BJ (cell line): ENCODE measurements at regions not wholly inside any gene's neighbourhood (a gene's known extent, or its start where the extent isn't known, plus 50 kb on each side); places are given as distances from the start of the nearest gene placed in this dataset.

Source experiments
- CTCF ChIA-PET: fragments of 350-600 bp; formaldehyde crosslinking; extraction: SDS; loops from one replicate; lab custom pipeline; 2021; ENCODE audit warnings: antibody characterized with exemption, inconsistent platforms; lab: Yijun Ruan, JAX
- POLR2A ChIA-PET: fragments of 300-600 bp; sonication (Branson Sonifier 250); formaldehyde crosslinking; extraction: SDS; loops from one replicate; lab custom pipeline; 2021; ENCODE audit warnings: antibody characterized with exemption; lab: Charles Lee
- DNase-seq: peaks from one replicate; pipeline ENCODE4 v3.0.0-alpha.2; 2011; ENCODE audit warnings: low read depth
- H3K27me3 ChIP-seq: 2 replicates; pipeline ENCODE4 v1.6.0; 2011; ENCODE audit warnings: low read length; ENCODE audit not compliant: control insufficient read depth, insufficient read depth
- H3K36me3 ChIP-seq: 2 replicates; pipeline ENCODE4 v1.5.1; 2011; ENCODE audit warnings: low read length; ENCODE audit not compliant: control insufficient read depth, insufficient read depth
- H3K4me3 ChIP-seq: 2 replicates; pipeline ENCODE4 v1.5.1; 2011; ENCODE audit warnings: low read depth, mild to moderate bottlenecking, control low read depth, low read length
- CTCF ChIP-seq: IDR thresholded peaks from 2 replicates; pipeline ENCODE4 v1.5.1; 2011; ENCODE audit warnings: low read depth, mild to moderate bottlenecking, control low read depth, inconsistent platforms, low read length, moderate library complexity; ENCODE audit not compliant: insufficient read depth

GRCh38 chr2:71812736-71813135 lies 334.9 kb downstream of the CYP26B1 start:
- no peaks in the 10 kb centered on the region for H3K36me3 ChIP-seq
- ChIA-PET POLR2A (no interaction called here), CTCF (interaction anchor here (0.7 to 4.0 kb wide), 8 partner anchors 8 to 338 kb away, joined by 3 to 19 read pairs (median 6); no protein-coding TSS in a partner anchor)
- no peak for TF ChIP-seq CTCF
- H3K27me3 ChIP-seq = no peaks in the 10 kb centered on the region; the same call in 1 of the 2 replicates
- H3K4me3 ChIP-seq = no peak overlapping the region
- no peak for DNase-seq

- POLR2A ChIA-PET = no interaction called here
- TF ChIP-seq CTCF = no peak
- H3K36me3 ChIP-seq = no peaks in the 10 kb centered on the region
- H3K4me3 ChIP-seq = no peak overlapping the region
- CTCF ChIA-PET = interaction anchor here (0.6 to 4.0 kb wide), 8 partner anchors 10 to 1394 kb away, joined by 3 to 16 read pairs (median 5); no protein-coding TSS in a partner anchor
- no peak for DNase-seq
- H3K27me3 ChIP-seq = no peaks in the 10 kb centered on the region; the same call in 1 of the 2 replicates
Observed at GRCh38 chr2:71811726-71812125, 335.9 kb downstream of the CYP26B1 start.

GRCh38 chr2:71811157-71811556 lies 336.5 kb downstream of the CYP26B1 start:
- Histone ChIP-seq H3K4me3 (no peak overlapping the region), H3K36me3 (no peaks in the 10 kb centered on the region), H3K27me3 (peaks cover 2% of the 10 kb centered on the region; the same call in 1 of the 2 replicates)
- TF ChIP-seq CTCF = no peak
- DNase-seq = no peak
- ChIA-PET POLR2A (no interaction called here), CTCF (interaction anchor here (0.6 to 3.4 kb wide), 7 partner anchors 9 to 1394 kb away, joined by 3 to 11 read pairs (median 4); no protein-coding TSS in a partner anchor)

GRCh38 chr2:71807581-71808451 lies 339.8 kb downstream of the CYP26B1 start:
- no peak for DNase-seq
- no peaks in the 10 kb centered on the region for H3K36me3 ChIP-seq
- no peak overlapping the region for H3K4me3 ChIP-seq
- ChIA-PET CTCF (interaction anchor here (1.2 to 3.8 kb wide), 4 partner anchors 9 to 343 kb away, joined by 3 to 14 read pairs (median 5); no protein-coding TSS in a partner anchor), POLR2A (no interaction called here)
- peaks cover 2% of the 10 kb centered on the region; the same call in 1 of the 2 replicates for H3K27me3 ChIP-seq
- no peak for TF ChIP-seq CTCF

- ChIA-PET CTCF (interaction anchor here (1.2 to 14.3 kb wide), 6 partner anchors 8 to 345 kb away, joined by 3 to 213 read pairs (median 9); partner anchors contain the start of gene CYP26B1), POLR2A (no interaction called here)
Observed at GRCh38 chr2:71806432-71806831, 341.2 kb downstream of the CYP26B1 start.

More at GRCh38 chr2:71806432-71806831, 341.2 kb downstream of the CYP26B1 start:
- no peak for TF ChIP-seq CTCF
- H3K36me3 ChIP-seq = no peaks in the 10 kb centered on the region
- peaks cover 2% of the 10 kb centered on the region; the same call in 1 of the 2 replicates for H3K27me3 ChIP-seq
- no peak for DNase-seq
- H3K4me3 ChIP-seq = no peak overlapping the region
